Keratinocyte (primary cell): ENCODE measurements at regions not wholly inside any gene's neighbourhood (a gene's known extent, or its start where the extent isn't known, plus 50 kb on each side); places are given as distances from the start of the nearest gene placed in this dataset.

Experiments used
- DNase-seq: peaks from one replicate; pipeline ENCODE4 v3.0.0-alpha.2; 2011; ENCODE audit warnings: low read depth, missing footprints, low spot score
- FAIRE-seq: peaks from 2 replicates; lab custom pipeline; 2011; peaks lifted over from hg19 to GRCh38; lab: Jason Lieb, UNC
- H2AFZ ChIP-seq: 2 replicates; pipeline ENCODE4 v1.6.0; 2012; ENCODE audit warnings: low read length, control low read depth, inconsistent platforms; ENCODE audit not compliant: control insufficient read depth
- H3K27ac ChIP-seq: 2 replicates; pipeline ENCODE4 v1.5.1; 2011; ENCODE audit warnings: low read length; ENCODE audit not compliant: control insufficient read depth, insufficient read depth
- H3K27me3 ChIP-seq: 3 replicates; pipeline ENCODE4 v1.6.0; 2011; ENCODE audit warnings: low read length; ENCODE audit not compliant: control insufficient read depth, insufficient read depth; ENCODE audit errors: extremely low read depth
- H3K36me3 ChIP-seq, 2 experiments: 2 replicates in 1 of 2; 3 replicates in 1 of 2; pipeline ENCODE4 v1.5.1; 2011; ENCODE audit warnings: low read length in 2 of 2, mild to moderate bottlenecking in 1 of 2; ENCODE audit not compliant: control insufficient read depth in 2 of 2, insufficient read depth in 2 of 2; ENCODE audit errors: extremely low read depth in 1 of 2
- H3K4me1 ChIP-seq: 3 replicates; pipeline ENCODE4 v1.5.1; 2011; ENCODE audit warnings: low read length; ENCODE audit not compliant: control insufficient read depth, insufficient read depth; ENCODE audit errors: extremely low read depth
- H3K4me2 ChIP-seq: 3 replicates; pipeline ENCODE4 v1.6.0; 2011; ENCODE audit warnings: low read depth, low read length; ENCODE audit not compliant: control insufficient read depth, insufficient read depth; ENCODE audit errors: extremely low read depth
- H3K4me3 ChIP-seq, 3 experiments: fragments of 200-600 bp in 1 of 3; sonication (generic) in 1 of 3; 2 replicates in 2 of 3; 3 replicates in 1 of 3; pipeline ENCODE4 v1.5.1; 2011 to 2016; ENCODE audit warnings: low read length in 3 of 3, mild to moderate bottlenecking in 3 of 3, control low read depth in 2 of 3, inconsistent platforms in 1 of 3, low read depth in 1 of 3, mixed read lengths in 1 of 3, mixed run types in 1 of 3, moderate library complexity in 1 of 3; ENCODE audit not compliant: control insufficient read depth in 2 of 3, insufficient read depth in 2 of 3; ENCODE audit errors: extremely low read depth in 1 of 3
- H3K79me2 ChIP-seq: 2 replicates; pipeline ENCODE4 v1.6.0; 2012; ENCODE audit warnings: low read length; ENCODE audit not compliant: control insufficient read depth, insufficient read depth
- H3K9ac ChIP-seq: 3 replicates; pipeline ENCODE4 v1.6.0; 2011; ENCODE audit warnings: low read length; ENCODE audit not compliant: control insufficient read depth, insufficient read depth; ENCODE audit errors: extremely low read depth
- H3K9me1 ChIP-seq: 3 replicates; pipeline ENCODE4 v1.6.0; 2011; ENCODE audit warnings: low read length; ENCODE audit not compliant: control insufficient read depth, insufficient read depth; ENCODE audit errors: extremely low read depth
- H3K9me3 ChIP-seq: 2 replicates; pipeline ENCODE4 v1.5.1; 2012; ENCODE audit warnings: low read depth, low read length; ENCODE audit not compliant: control insufficient read depth
- H4K20me1 ChIP-seq: 3 replicates; pipeline ENCODE4 v1.6.0; 2011; ENCODE audit warnings: low read length; ENCODE audit not compliant: control insufficient read depth, insufficient read depth; ENCODE audit errors: extremely low read depth
- EZH2 ChIP-seq: IDR thresholded peaks from one replicate; pipeline ENCODE4 v1.6.1; 2012; ENCODE audit warnings: inconsistent platforms, mild to moderate bottlenecking, low read length, moderate library complexity
- dilution Hi-C: fragments of 300-500 bp; cut with MboI; formaldehyde crosslinking; loops from one replicate; pipeline ENCODE4 v1.7.0; 2020; ENCODE audit warnings: low sequenced_read_pairs; ENCODE audit not compliant: extremely low pct_ligation_motif_present
- TF ChIP-seq, protein P1 (sequence below), 3 experiments: IDR thresholded peaks in 1 of 3; conservative IDR thresholded peaks in 1 of 3; optimal IDR thresholded peaks in 1 of 3; 2 replicates in 2 of 3; 3 replicates in 1 of 3; pipeline versions ENCODE3 to v1.5.1; 2011; ENCODE audit warnings: low read length in 3 of 3, mild to moderate bottlenecking in 3 of 3, moderate library complexity in 2 of 3, control low read depth in 1 of 3, inconsistent platforms in 1 of 3; ENCODE audit not compliant: insufficient read depth in 2 of 3; ENCODE audit errors: extremely low read depth in 1 of 3

DNA sequence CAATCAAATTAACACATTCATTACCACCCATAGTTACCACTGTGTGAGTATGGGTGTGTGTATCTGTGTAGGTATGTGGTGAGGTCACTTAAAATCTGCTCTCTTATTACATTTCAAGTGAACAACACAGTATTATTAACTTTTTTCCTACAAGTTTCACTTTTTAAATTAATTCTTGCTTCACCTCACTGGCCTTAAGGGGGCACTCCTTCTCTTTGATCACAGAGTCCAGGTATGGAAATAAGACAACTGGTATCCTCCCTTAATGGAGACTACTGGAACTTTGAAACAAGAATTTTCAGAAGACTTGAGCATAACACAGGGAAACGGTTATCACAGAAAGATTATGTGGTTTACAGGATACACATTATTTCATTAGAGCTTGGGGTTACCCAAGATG is 255.8 kb downstream of the ASXL3 start:
- DNase-seq (no peak), FAIRE-seq (no peak)
- Histone ChIP-seq H3K9me3 (no peaks in the 10 kb centered on the region), H3K9ac (no peak overlapping the region), H3K4me1 (no peaks in the 10 kb centered on the region), H3K36me3 (no peaks in the 10 kb centered on the region), H3K9me1 (no peaks in the 10 kb centered on the region), H3K4me3 (no peak overlapping the region), H2AFZ (no peak overlapping the region), H3K79me2 (no peaks in the 10 kb centered on the region), H3K27me3 (no peaks in the 10 kb centered on the region), H3K27ac (no peak overlapping the region), H3K4me2 (no peak overlapping the region), H4K20me1 (no peaks in the 10 kb centered on the region)
- TF ChIP-seq EZH2, result no peak
- TF ChIP-seq, protein P1, sequence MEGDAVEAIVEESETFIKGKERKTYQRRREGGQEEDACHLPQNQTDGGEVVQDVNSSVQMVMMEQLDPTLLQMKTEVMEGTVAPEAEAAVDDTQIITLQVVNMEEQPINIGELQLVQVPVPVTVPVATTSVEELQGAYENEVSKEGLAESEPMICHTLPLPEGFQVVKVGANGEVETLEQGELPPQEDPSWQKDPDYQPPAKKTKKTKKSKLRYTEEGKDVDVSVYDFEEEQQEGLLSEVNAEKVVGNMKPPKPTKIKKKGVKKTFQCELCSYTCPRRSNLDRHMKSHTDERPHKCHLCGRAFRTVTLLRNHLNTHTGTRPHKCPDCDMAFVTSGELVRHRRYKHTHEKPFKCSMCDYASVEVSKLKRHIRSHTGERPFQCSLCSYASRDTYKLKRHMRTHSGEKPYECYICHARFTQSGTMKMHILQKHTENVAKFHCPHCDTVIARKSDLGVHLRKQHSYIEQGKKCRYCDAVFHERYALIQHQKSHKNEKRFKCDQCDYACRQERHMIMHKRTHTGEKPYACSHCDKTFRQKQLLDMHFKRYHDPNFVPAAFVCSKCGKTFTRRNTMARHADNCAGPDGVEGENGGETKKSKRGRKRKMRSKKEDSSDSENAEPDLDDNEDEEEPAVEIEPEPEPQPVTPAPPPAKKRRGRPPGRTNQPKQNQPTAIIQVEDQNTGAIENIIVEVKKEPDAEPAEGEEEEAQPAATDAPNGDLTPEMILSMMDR (optimal IDR thresholded peaks at IDR 0.05 in 1 of 3, IDR thresholded peaks at IDR 0.05 in 1 of 3, conservative IDR thresholded peaks at IDR 0.05 in 1 of 3; ENCODE audit: extremely low read depth in 1 of 3, insufficient read depth in 2 of 3, low read length in 3 of 3), result no peak
- dilution Hi-C loops, result no loop called here

DNA sequence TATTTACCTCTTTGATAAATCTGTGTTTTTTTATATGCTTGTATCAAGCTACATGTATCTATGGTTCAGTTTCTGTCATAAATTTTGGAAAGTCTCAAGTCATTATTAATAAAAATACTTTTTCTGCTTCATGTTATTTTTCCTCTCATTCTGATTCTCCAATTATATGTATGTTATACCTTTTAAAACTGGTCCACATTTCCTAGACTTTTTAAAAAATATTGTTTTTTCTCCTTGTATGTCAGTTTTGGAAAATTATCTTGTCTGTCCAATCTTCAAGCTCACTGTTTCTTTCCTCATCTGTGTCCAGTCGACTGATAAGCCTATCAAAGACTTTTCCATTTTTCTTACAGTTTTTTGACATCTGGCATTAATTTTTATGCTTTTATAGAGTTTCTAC is 253.4 kb downstream of the ASXL3 start:
- no peak overlapping the region for H2AFZ ChIP-seq
- H3K4me3 ChIP-seq, result no peak overlapping the region
- H3K9ac ChIP-seq, result no peak overlapping the region
- no peaks in the 10 kb centered on the region for H3K27me3 ChIP-seq
- H3K9me3 ChIP-seq, result no peaks in the 10 kb centered on the region
- no peaks in the 10 kb centered on the region for H3K9me1 ChIP-seq
- no peaks in the 10 kb centered on the region for H3K36me3 ChIP-seq
- DNase-seq, result no peak
- TF ChIP-seq, protein P1 (optimal IDR thresholded peaks at IDR 0.05 in 1 of 3, IDR thresholded peaks at IDR 0.05 in 1 of 3, conservative IDR thresholded peaks at IDR 0.05 in 1 of 3; ENCODE audit: extremely low read depth in 1 of 3, insufficient read depth in 2 of 3, low read length in 3 of 3), result no peak
- no peak for TF ChIP-seq EZH2
- no peaks in the 10 kb centered on the region for H3K79me2 ChIP-seq
- no peaks in the 10 kb centered on the region for H4K20me1 ChIP-seq
- H3K4me2 ChIP-seq, result no peak overlapping the region
- FAIRE-seq, result no peak
- dilution Hi-C loops, result no loop called here
- no peaks in the 10 kb centered on the region for H3K4me1 ChIP-seq
- no peak overlapping the region for H3K27ac ChIP-seq
